Activated T-cell treated with anti-CD3 and anti-CD28 coated beads, Interleukin-2, amount 50 U/mL, for 72 hours (primary cell): ENCODE measurements at regions not wholly inside any gene's neighbourhood (a gene's known extent, or its start where the extent isn't known, plus 50 kb on each side); places are given as distances from the start of the nearest gene placed in this dataset.

Source experiments
- ATAC-seq, 2 donors: fragments of 150-1000 bp; cut with Tn5 transposase; replicated peaks in 1 of 2; 2 replicates each; pipeline ENCODE4 v1.10.0; 2021; ENCODE audit warnings: moderate library complexity in 2 of 2, mild to moderate bottlenecking in 1 of 2
- DNase-seq, 2 donors: peaks; one replicate each; pipeline ENCODE4 v3.0.0; 2021 to 2022; ENCODE audit warnings: mixed read lengths in 1 of 2
- H3K27ac Mint-ChIP-seq: one replicate; pipeline ENCODE4 v1.8.0; 2022; ENCODE audit warnings: mild to moderate bottlenecking, moderate library complexity, mixed read lengths
- H3K27me3 Mint-ChIP-seq: one replicate; pipeline ENCODE4 v1.8.0; 2022; ENCODE audit warnings: low read depth, mixed read lengths
- H3K36me3 Mint-ChIP-seq, 2 donors: one replicate each; pipeline ENCODE4 v1.8.0; 2022; ENCODE audit warnings: mixed read lengths in 2 of 2, mild to moderate bottlenecking in 1 of 2; ENCODE audit not compliant: insufficient read depth in 2 of 2
- H3K4me1 Mint-ChIP-seq: one replicate; pipeline ENCODE4 v1.8.0; 2022; ENCODE audit warnings: low read depth, mixed read lengths
- H3K4me3 Mint-ChIP-seq, 2 donors: one replicate each; pipeline ENCODE4 v1.8.0; 2022; ENCODE audit warnings: mild to moderate bottlenecking in 2 of 2, mixed read lengths in 2 of 2, moderate library complexity in 2 of 2
- H3K9me3 Mint-ChIP-seq, 2 donors: one replicate each; pipeline ENCODE4 v1.8.0; 2022; ENCODE audit warnings: mixed read lengths in 2 of 2

DNA sequence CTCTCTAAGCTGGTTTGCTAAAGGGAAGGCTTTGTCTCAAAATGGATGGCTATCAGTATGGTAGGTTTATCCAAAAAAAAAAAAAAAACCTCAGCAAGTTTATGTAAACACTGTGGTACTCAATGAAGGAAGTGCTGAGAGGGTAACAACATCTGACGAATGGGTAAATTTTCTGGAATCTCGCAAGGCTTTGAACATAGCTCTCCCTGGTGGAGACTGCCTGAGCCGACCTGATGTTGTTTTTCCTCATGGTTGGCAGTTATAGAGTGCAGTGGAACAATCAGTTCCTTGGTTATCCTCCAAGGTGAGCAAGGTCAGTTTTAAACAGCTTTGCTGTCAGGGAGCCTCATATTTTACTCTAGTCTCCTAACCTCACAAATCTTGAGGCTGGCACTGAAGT, 94.6 kb downstream of the ZPLD1 start:
- no peak overlapping the region for H3K27ac Mint-ChIP-seq
- ATAC-seq (no peak), DNase-seq (no peak)
- H3K4me1 Mint-ChIP-seq: no peaks in the 10 kb centered on the region
- H3K4me3 Mint-ChIP-seq: no peak overlapping the region
- no peaks in the 10 kb centered on the region for H3K36me3 Mint-ChIP-seq
- H3K9me3 Mint-ChIP-seq: no peaks in the 10 kb centered on the region
- peaks cover 6% of the 10 kb centered on the region for H3K27me3 Mint-ChIP-seq

DNA sequence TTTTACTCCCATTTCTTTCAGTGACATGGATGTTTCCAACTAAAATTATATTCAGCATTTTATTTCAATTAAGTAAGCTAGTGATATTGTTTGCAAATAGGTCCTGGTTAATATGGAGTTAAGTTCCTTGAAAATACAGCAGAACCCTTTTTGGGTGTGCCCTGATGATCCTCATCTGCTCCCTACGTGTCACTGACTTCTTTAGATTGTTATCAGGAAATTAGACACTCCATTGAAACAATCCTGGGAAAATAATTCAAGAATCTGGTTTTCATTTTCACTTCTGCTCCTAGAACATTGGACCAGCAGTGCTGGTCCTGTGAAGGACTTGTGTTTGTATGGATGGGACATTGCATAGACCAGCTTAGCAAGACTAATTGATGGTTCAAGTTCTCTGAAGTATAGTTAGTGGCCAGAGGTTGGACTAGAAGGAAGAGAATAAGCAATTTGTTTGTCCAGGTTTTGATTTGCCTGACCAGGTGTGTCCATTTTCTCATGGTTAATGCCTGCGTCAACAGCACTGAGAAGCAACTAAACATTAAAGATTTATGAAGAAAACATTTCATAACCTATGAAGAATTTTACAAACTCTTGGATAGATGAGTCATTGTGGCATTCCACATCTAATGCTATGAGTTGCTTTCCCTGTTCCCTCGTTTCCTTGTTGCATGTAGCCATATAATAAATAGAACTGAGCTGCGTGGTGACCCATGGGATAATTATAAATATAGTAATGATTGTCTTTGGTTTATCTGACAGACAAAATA, 95.8 kb downstream of the ZPLD1 start:
- no peak overlapping the region for H3K4me3 Mint-ChIP-seq
- no peaks in the 10 kb centered on the region for H3K36me3 Mint-ChIP-seq
- peaks cover 6% of the 10 kb centered on the region for H3K27me3 Mint-ChIP-seq
- DNase-seq (no peak), ATAC-seq (no peak)
- H3K27ac Mint-ChIP-seq: no peak overlapping the region
- H3K4me1 Mint-ChIP-seq: no peaks in the 10 kb centered on the region
- H3K9me3 Mint-ChIP-seq: no peaks in the 10 kb centered on the region

DNA sequence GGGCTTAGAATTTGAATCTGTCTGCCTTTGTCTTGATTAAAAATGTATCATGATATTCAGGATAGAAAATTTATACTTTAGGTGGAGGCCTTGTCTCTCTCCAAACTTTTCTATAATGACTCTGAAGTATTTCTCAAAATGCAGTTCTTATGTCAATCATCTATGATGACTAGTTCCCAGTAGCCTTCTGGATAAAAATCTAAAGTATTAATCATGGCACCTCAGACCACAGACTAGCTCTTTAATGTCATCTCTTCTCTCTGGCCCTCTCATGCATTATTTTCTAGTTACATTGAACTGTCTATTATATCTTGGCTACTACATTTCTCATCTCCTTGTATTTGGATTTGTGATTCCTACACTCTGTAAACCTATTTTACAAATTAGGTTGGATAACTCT, 96.9 kb downstream of the ZPLD1 start:
- Mint-ChIP-seq H3K27ac (no peak overlapping the region), H3K9me3 (no peaks in the 10 kb centered on the region), H3K4me1 (no peaks in the 10 kb centered on the region), H3K36me3 (no peaks in the 10 kb centered on the region), H3K4me3 (no peak overlapping the region), H3K27me3 (no peaks in the 10 kb centered on the region)
- no peak for ATAC-seq
- no peak for DNase-seq

DNA sequence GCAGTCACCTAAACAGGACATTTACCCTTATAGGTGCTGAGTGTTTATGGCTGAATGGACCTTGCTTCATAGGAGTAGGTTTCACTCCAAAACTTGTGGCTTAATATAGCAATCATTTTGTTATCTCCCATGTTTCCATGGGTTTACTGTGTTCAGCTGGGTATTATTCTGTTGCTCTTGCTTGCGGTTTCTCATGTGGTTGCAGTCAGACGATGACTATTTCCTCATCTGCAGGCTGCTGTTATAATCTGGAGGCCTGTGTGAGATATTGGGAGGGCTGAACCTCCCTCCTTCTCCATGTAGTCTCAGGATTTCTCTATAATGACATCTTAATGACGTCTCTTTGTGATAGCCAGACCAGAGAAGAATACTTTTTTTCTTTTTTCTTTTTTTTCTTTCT, 98.1 kb downstream of the ZPLD1 start:
- DNase-seq (no peak), ATAC-seq (peak; percentile 60)
- H3K9me3 Mint-ChIP-seq: no peaks in the 10 kb centered on the region
- no peaks in the 10 kb centered on the region for H3K4me1 Mint-ChIP-seq
- H3K27ac Mint-ChIP-seq: no peak overlapping the region
- H3K27me3 Mint-ChIP-seq: no peaks in the 10 kb centered on the region
- H3K4me3 Mint-ChIP-seq: no peak overlapping the region
- H3K36me3 Mint-ChIP-seq: no peaks in the 10 kb centered on the region

GRCh38 chr3:102533784-102534183, 99.0 kb downstream of the ZPLD1 start:
- no peaks in the 10 kb centered on the region for H3K4me1 Mint-ChIP-seq
- DNase-seq: no peak
- H3K9me3 Mint-ChIP-seq: no peaks in the 10 kb centered on the region
- no peak overlapping the region for H3K27ac Mint-ChIP-seq
- no peak overlapping the region for H3K4me3 Mint-ChIP-seq
- no peak for ATAC-seq
- no peaks in the 10 kb centered on the region for H3K27me3 Mint-ChIP-seq
- H3K36me3 Mint-ChIP-seq: no peaks in the 10 kb centered on the region

DNA sequence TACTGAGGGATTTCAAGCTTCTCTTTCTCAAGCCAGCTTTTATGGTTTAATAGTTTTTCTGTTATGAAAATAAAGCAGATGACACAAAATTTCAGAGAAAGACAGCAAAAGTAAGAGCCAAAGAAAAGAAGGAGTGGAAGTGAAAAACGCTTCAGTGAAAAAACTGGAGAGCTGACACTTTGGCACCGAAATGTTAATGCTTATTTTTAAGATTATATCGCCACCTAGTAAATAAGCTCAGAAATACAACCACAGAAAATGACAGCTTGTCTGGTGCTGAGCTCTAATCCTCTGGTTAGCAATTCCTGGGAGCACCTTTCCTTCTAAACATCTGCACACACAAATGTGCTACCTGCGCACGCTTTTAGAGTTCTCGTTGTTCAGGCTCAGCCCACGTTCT, 101.6 kb downstream of the ZPLD1 start:
- no peaks in the 10 kb centered on the region for H3K4me1 Mint-ChIP-seq
- no peaks in the 10 kb centered on the region for H3K36me3 Mint-ChIP-seq
- H3K27me3 Mint-ChIP-seq: peaks cover 12% of the 10 kb centered on the region
- H3K4me3 Mint-ChIP-seq: no peak overlapping the region
- ATAC-seq (no peak), DNase-seq (no peak)
- no peak overlapping the region for H3K27ac Mint-ChIP-seq
- H3K9me3 Mint-ChIP-seq: no peaks in the 10 kb centered on the region

- H3K4me1 Mint-ChIP-seq: no peaks in the 10 kb centered on the region
- H3K27ac Mint-ChIP-seq: no peak overlapping the region
- peaks cover 16% of the 10 kb centered on the region for H3K27me3 Mint-ChIP-seq
- ATAC-seq (no peak), DNase-seq (no peak)
- no peaks in the 10 kb centered on the region for H3K36me3 Mint-ChIP-seq
- no peak overlapping the region for H3K4me3 Mint-ChIP-seq
- no peaks in the 10 kb centered on the region for H3K9me3 Mint-ChIP-seq
These were observed 102.3 kb downstream of the ZPLD1 start for GRCh38 chr3:102537123-102537522.

- H3K9me3 Mint-ChIP-seq: no peaks in the 10 kb centered on the region
- no peaks in the 10 kb centered on the region for H3K36me3 Mint-ChIP-seq
These were observed 109.9 kb downstream of the ZPLD1 start for GRCh38 chr3:102544741-102545140.

GRCh38 chr3:102545276-102545675, 110.5 kb downstream of the ZPLD1 start:
- no peak for DNase-seq
- peaks cover 26% of the 10 kb centered on the region for H3K27me3 Mint-ChIP-seq
- ATAC-seq: no peak
- H3K4me1 Mint-ChIP-seq: no peaks in the 10 kb centered on the region
- no peaks in the 10 kb centered on the region for H3K9me3 Mint-ChIP-seq
- no peak overlapping the region for H3K4me3 Mint-ChIP-seq
- no peaks in the 10 kb centered on the region for H3K36me3 Mint-ChIP-seq
- no peak overlapping the region for H3K27ac Mint-ChIP-seq

More at GRCh38 chr3:102544741-102545140, 109.9 kb downstream of the ZPLD1 start:
- Mint-ChIP-seq H3K4me3 (no peak overlapping the region), H3K27me3 (peaks cover 26% of the 10 kb centered on the region), H3K4me1 (no peaks in the 10 kb centered on the region), H3K27ac (no peak overlapping the region)
- no peak for ATAC-seq
- DNase-seq: no peak

GRCh38 chr3:102553876-102554275, 119.1 kb downstream of the ZPLD1 start:
- H3K4me1 Mint-ChIP-seq: no peaks in the 10 kb centered on the region
- peaks cover 6% of the 10 kb centered on the region for H3K27me3 Mint-ChIP-seq
- no peaks in the 10 kb centered on the region for H3K36me3 Mint-ChIP-seq
- no peak overlapping the region for H3K27ac Mint-ChIP-seq
- DNase-seq (no peak), ATAC-seq (no peak)
- H3K9me3 Mint-ChIP-seq: no peaks in the 10 kb centered on the region
- no peak overlapping the region for H3K4me3 Mint-ChIP-seq

DNA sequence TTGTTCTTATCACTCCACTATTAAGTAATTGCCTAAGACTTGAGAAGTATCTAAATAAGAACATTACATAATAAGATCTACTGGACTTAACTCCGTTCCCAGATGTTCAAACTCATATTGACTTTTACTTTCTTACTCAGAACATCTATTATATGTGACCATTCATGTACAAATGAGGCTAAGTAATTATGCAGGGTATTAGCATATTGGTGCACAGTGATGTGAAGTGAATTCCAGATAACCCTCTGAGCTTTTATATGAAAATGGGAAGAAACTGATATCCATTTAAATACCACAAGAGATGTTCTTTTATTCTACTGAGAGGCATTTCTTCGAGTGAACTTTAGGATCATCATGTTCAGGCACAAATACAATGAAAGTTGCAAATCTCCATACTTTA, 135.7 kb downstream of the ZPLD1 start:
- DNase-seq (no peak), ATAC-seq (no peak)
- Mint-ChIP-seq H3K4me3 (no peak overlapping the region), H3K9me3 (peaks cover 0 to 2% of the 10 kb centered on the region in 2 donors), H3K4me1 (no peaks in the 10 kb centered on the region), H3K27me3 (no peaks in the 10 kb centered on the region), H3K27ac (no peak overlapping the region), H3K36me3 (no peaks in the 10 kb centered on the region)

DNA sequence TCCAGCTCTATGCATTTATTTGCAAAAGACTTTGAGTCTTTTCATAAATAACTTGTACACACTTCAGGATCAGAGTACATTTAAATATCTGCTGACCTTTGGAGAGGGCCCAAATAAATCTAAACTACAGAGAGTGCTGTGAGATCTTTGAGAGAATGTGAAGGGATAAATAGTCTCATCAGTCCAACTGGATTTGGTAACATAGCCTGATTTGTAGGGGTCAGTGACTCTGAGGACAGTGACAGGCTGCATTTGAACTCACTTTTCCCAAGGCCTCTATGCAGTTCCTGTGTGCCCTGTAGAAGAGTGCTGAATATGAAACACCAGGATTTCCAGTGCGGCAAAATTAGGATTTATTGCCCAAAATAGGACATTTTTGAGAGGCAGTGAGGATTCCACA, 136.2 kb downstream of the ZPLD1 start:
- no peaks in the 10 kb centered on the region for H3K9me3 Mint-ChIP-seq
- ATAC-seq (no peak), DNase-seq (no peak)
- H3K4me3 Mint-ChIP-seq: no peak overlapping the region
- no peaks in the 10 kb centered on the region for H3K36me3 Mint-ChIP-seq
- no peaks in the 10 kb centered on the region for H3K4me1 Mint-ChIP-seq
- no peaks in the 10 kb centered on the region for H3K27me3 Mint-ChIP-seq
- no peak overlapping the region for H3K27ac Mint-ChIP-seq

DNA sequence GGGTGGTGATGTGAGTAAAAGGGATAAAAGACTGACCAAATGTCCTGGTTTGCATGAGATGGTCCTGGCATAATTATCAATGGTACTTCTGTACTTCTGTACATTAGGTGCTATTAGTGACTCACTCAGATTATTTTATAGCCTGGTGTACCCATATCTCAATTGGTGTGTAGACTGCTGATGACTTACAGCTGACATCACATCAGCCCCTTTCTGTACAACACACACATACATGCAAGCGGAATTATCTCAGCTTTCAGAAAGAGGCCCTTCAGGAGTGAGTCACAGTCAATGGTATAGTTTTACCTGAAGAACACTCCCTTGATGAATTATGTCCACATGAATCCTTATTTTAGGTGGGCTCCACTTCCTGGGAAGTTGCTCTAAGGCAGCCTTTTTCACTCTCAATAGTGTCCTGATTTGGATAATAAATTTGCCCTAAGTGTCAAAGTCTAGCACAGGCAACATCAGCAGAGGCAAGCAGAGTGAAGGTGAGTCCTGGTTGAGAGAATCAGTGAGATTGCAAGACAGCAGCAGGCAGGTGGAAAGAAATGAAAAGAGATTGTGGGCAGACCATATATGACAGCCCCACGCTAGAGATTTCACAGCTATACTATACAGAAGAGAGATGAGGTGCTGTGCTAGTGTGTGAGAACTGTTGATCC, 137.0 kb downstream of the ZPLD1 start:
- no peaks in the 10 kb centered on the region for H3K36me3 Mint-ChIP-seq
- ATAC-seq (no peak), DNase-seq (no peak)
- no peaks in the 10 kb centered on the region for H3K9me3 Mint-ChIP-seq
- H3K27ac Mint-ChIP-seq: no peak overlapping the region
- H3K4me1 Mint-ChIP-seq: no peaks in the 10 kb centered on the region
- H3K27me3 Mint-ChIP-seq: no peaks in the 10 kb centered on the region
- H3K4me3 Mint-ChIP-seq: no peak overlapping the region
